MCF 10A (cell line): ENCODE measurements at regions not wholly inside any gene's neighbourhood (a gene's known extent, or its start where the extent isn't known, plus 50 kb on each side); places are given as distances from the start of the nearest gene placed in this dataset.

Experiments used
- BruUV-seq: library from RNA; stranded (reverse); fragments of 400-500 nt; replicated peaks from 2 replicates; lab custom pipeline; 2021; lab: Mats Ljungman, UMichigan
- CTCF ChIA-PET: fragments of 300-600 bp; sonication (Branson Sonifier 250); formaldehyde crosslinking; extraction: SDS; loops from one replicate; lab custom pipeline; 2021; ENCODE audit warnings: antibody characterized with exemption, inconsistent platforms; lab: Yijun Ruan, JAX
- POLR2A ChIA-PET: fragments of 300-600, 350-650 bp; sonication (Branson Sonifier 250); formaldehyde crosslinking; extraction: SDS; loops from one replicate; lab custom pipeline; 2020; ENCODE audit warnings: antibody characterized with exemption, inconsistent platforms; lab: Yijun Ruan, JAX
- DNase-seq: peaks from one replicate; pipeline ENCODE4 v3.0.0-alpha.2; 2018; ENCODE audit not compliant: unreplicated experiment
- H3K27ac Mint-ChIP-seq: one replicate; pipeline ENCODE4 v1.8.0; 2022; ENCODE audit warnings: mild to moderate bottlenecking, low read depth, mixed read lengths; ENCODE audit not compliant: unreplicated experiment
- H3K27me3 Mint-ChIP-seq: one replicate; pipeline ENCODE4 v1.8.0; 2022; ENCODE audit warnings: mixed read lengths; ENCODE audit not compliant: insufficient read depth, unreplicated experiment
- H3K36me3 Mint-ChIP-seq: one replicate; pipeline ENCODE4 v1.8.0; 2022; ENCODE audit warnings: mild to moderate bottlenecking, moderate library complexity, mixed read lengths; ENCODE audit not compliant: insufficient read depth, unreplicated experiment
- H3K4me1 Mint-ChIP-seq: one replicate; pipeline ENCODE4 v1.8.0; 2022; ENCODE audit warnings: mixed read lengths; ENCODE audit not compliant: insufficient read depth, unreplicated experiment
- H3K4me3 Mint-ChIP-seq: one replicate; pipeline ENCODE4 v1.8.0; 2022; ENCODE audit warnings: mild to moderate bottlenecking, moderate library complexity, mixed read lengths; ENCODE audit not compliant: unreplicated experiment
- H3K9me3 Mint-ChIP-seq: one replicate; pipeline ENCODE4 v1.8.0; 2022; ENCODE audit warnings: mixed read lengths; ENCODE audit not compliant: unreplicated experiment
- CTCF ChIP-seq: fragments of 200-600 bp; IDR thresholded peaks from one replicate; pipeline ENCODE4 v1.8.0; 2022; ENCODE audit warnings: antibody characterized with exemption, mild to moderate bottlenecking; ENCODE audit not compliant: unreplicated experiment
- intact Hi-C: fragments of 100-400 bp; cut with micrococcal nuclease; formaldehyde crosslinking; loops from 2 replicates; pipeline ENCODE4 v1.14.1; 2022

GRCh38 chr4:59060895-59061294 lies 1950.7 kb upstream of the IGFBP7 start:
- Mint-ChIP-seq H3K9me3 (peaks cover 7% of the 10 kb centered on the region), H3K36me3 (no peaks in the 10 kb centered on the region), H3K4me3 (no peak overlapping the region), H3K27ac (no peak overlapping the region), H3K27me3 (no peaks in the 10 kb centered on the region), H3K4me1 (peaks cover 20% of the 10 kb centered on the region)
- ChIA-PET CTCF (interaction anchor here (0.7 kb wide), 1 partner anchor 329 kb away, joined by 3 read pairs; no protein-coding TSS in a partner anchor), POLR2A (no interaction called here)
- DNase-seq = no peak
- no TSS peak for BruUV-seq
- no peak for TF ChIP-seq CTCF
- intact Hi-C loops = no loop called here

GRCh38 chr4:59063015-59063720 lies 1953.0 kb upstream of the IGFBP7 start:
- BruUV-seq = no TSS peak
- intact Hi-C loops = no loop called here
- H3K27ac Mint-ChIP-seq = no peak overlapping the region
- peaks cover 7% of the 10 kb centered on the region for H3K9me3 Mint-ChIP-seq
- TF ChIP-seq CTCF = no peak
- H3K4me1 Mint-ChIP-seq = peaks cover 20% of the 10 kb centered on the region
- H3K27me3 Mint-ChIP-seq = no peaks in the 10 kb centered on the region
- no peak for DNase-seq
- CTCF ChIA-PET = interaction anchor here (0.6 kb wide), 2 partner anchors 14 to 324 kb away, joined by 4 to 6 read pairs; no protein-coding TSS in a partner anchor
- no peaks in the 10 kb centered on the region for H3K36me3 Mint-ChIP-seq
- POLR2A ChIA-PET = interaction anchor here (0.6 kb wide), 1 partner anchor 224 kb away, joined by 3 read pairs; no protein-coding TSS in a partner anchor
- no peak overlapping the region for H3K4me3 Mint-ChIP-seq

GRCh38 chr4:59068722-59069418 lies 1958.7 kb upstream of the IGFBP7 start:
- ChIA-PET CTCF (interaction anchor here (1.3 kb wide), 1 partner anchor 1906 kb away, joined by 3 read pairs; no protein-coding TSS in a partner anchor), POLR2A (no interaction called here)
- Mint-ChIP-seq H3K4me1 (peaks cover 12% of the 10 kb centered on the region), H3K9me3 (no peaks in the 10 kb centered on the region), H3K27ac (no peak overlapping the region), H3K36me3 (no peaks in the 10 kb centered on the region), H3K27me3 (no peaks in the 10 kb centered on the region), H3K4me3 (no peak overlapping the region)
- no TSS peak for BruUV-seq
- TF ChIP-seq CTCF = no peak
- intact Hi-C loops = no loop called here
- DNase-seq = no peak

GRCh38 chr4:59086410-59086809 lies 1976.2 kb upstream of the IGFBP7 start:
- H3K4me3 Mint-ChIP-seq = no peak overlapping the region
- no peaks in the 10 kb centered on the region for H3K36me3 Mint-ChIP-seq
- ChIA-PET CTCF (no interaction called here), POLR2A (no interaction called here)
- intact Hi-C loops = no loop called here
- no peak for TF ChIP-seq CTCF
- no peaks in the 10 kb centered on the region for H3K4me1 Mint-ChIP-seq
- no peak overlapping the region for H3K27ac Mint-ChIP-seq
- no TSS peak for BruUV-seq
- peaks cover 7% of the 10 kb centered on the region for H3K9me3 Mint-ChIP-seq
- H3K27me3 Mint-ChIP-seq = no peaks in the 10 kb centered on the region
- DNase-seq = no peak
